Endodermal cell (in vitro differentiated cells): ENCODE measurements at regions not wholly inside any gene's neighbourhood (a gene's known extent, or its start where the extent isn't known, plus 50 kb on each side); places are given as distances from the start of the nearest gene placed in this dataset.

Experiments used
- DNase-seq: peaks from one replicate; pipeline ENCODE4 v3.0.0-alpha.2; 2017
- H3K27ac ChIP-seq: 2 replicates; pipeline ENCODE4 v1.5.1; 2013; ENCODE audit warnings: mild to moderate bottlenecking, low read depth, low read length, moderate library complexity
- H3K27me3 ChIP-seq: 2 replicates; pipeline ENCODE4 v1.6.1; 2013; ENCODE audit warnings: mild to moderate bottlenecking, low read length, moderate library complexity; ENCODE audit not compliant: insufficient read depth, control insufficient read depth, poor library complexity, severe bottlenecking
- H3K36me3 ChIP-seq: 2 replicates; pipeline ENCODE4 v1.7.0; 2013; ENCODE audit warnings: mild to moderate bottlenecking, low read length, moderate library complexity; ENCODE audit not compliant: control insufficient read depth, insufficient read depth
- H3K4me1 ChIP-seq: one replicate; pipeline ENCODE4 v1.7.0; 2013; ENCODE audit warnings: low read length; ENCODE audit not compliant: control insufficient read depth, insufficient read depth
- H3K4me3 ChIP-seq: 2 replicates; pipeline ENCODE4 v1.5.1; 2013; ENCODE audit warnings: mild to moderate bottlenecking, low read length, moderate library complexity
- H3K9ac ChIP-seq: 2 replicates; pipeline ENCODE4 v1.6.1; 2013; ENCODE audit warnings: mild to moderate bottlenecking, low read length, moderate library complexity; ENCODE audit not compliant: poor library complexity, severe bottlenecking; ENCODE audit errors: extremely low read depth
- H3K9me3 ChIP-seq: 2 replicates; pipeline ENCODE4 v1.6.1; 2013; ENCODE audit warnings: mild to moderate bottlenecking, low read length, moderate library complexity; ENCODE audit not compliant: control insufficient read depth
- H3K27ac Mint-ChIP-seq: 2 replicates; pipeline ENCODE4 v1.8.0; 2020; ENCODE audit warnings: mixed read lengths
- H3K27me3 Mint-ChIP-seq: 2 replicates; pipeline ENCODE4 v1.8.0; 2021; ENCODE audit warnings: mild to moderate bottlenecking, mixed read lengths; ENCODE audit not compliant: insufficient read depth
- H3K36me3 Mint-ChIP-seq: 2 replicates; pipeline ENCODE4 v1.8.0; 2020; ENCODE audit warnings: low read depth, mixed read lengths
- H3K4me1 Mint-ChIP-seq: 2 replicates; pipeline ENCODE4 v1.8.0; 2020; ENCODE audit warnings: mixed read lengths
- H3K4me3 Mint-ChIP-seq: 2 replicates; pipeline ENCODE4 v1.8.0; 2020; ENCODE audit warnings: mild to moderate bottlenecking, moderate library complexity, mixed read lengths
- H3K9me3 Mint-ChIP-seq: 2 replicates; pipeline ENCODE4 v1.8.0; 2020; ENCODE audit warnings: mild to moderate bottlenecking, mixed read lengths
- CTCF ChIP-seq: fragments of 200-600 bp; sonication (generic); conservative IDR thresholded peaks from 2 replicates; pipeline ENCODE4 v1.5.0; 2021; ENCODE audit warnings: antibody characterized with exemption, mild to moderate bottlenecking
- WGBS, 2 experiments: methylation state at CpG; one replicate each; pipeline versions ENCODE4 v1.1.5 to v1.1.7; 2013; ENCODE audit warnings: missing lambda C conversion rate in 2 of 2, mixed read lengths in 1 of 2; ENCODE audit not compliant: insufficient coverage in 1 of 2, insufficient read length in 1 of 2; 5-methylcytosine and 5-hydroxymethylcytosine counted together

- Mint-ChIP-seq H3K27me3 (peaks cover 10% of the 10 kb centered on the region), H3K4me3 (no peak overlapping the region), H3K36me3 (no peaks in the 10 kb centered on the region), H3K27ac (no peak overlapping the region), H3K9me3 (no peaks in the 10 kb centered on the region), H3K4me1 (no peaks in the 10 kb centered on the region)
- no peaks in the 10 kb centered on the region for H3K4me1 ChIP-seq
- no peak overlapping the region for H3K9ac ChIP-seq
- H3K27me3 ChIP-seq: no peaks in the 10 kb centered on the region
- H3K4me3 ChIP-seq: no peak overlapping the region
- H3K27ac ChIP-seq: no peak overlapping the region
- no peaks in the 10 kb centered on the region for H3K9me3 ChIP-seq
- 92 to 95% methylated on average over 4 of the region's 4 CpGs for WGBS, 2 experiments
- DNase-seq: no peak
- no peak for TF ChIP-seq CTCF
- no peaks in the 10 kb centered on the region for H3K36me3 ChIP-seq
Measured at GRCh38 chr7:17015598-17016031, 133.8 kb upstream of the AGR3 start.

GRCh38 chr7:17016402-17017010 is 134.7 kb upstream of the AGR3 start:
- no peaks in the 10 kb centered on the region for H3K36me3 ChIP-seq
- H3K4me3 ChIP-seq: no peak overlapping the region
- WGBS, 2 experiments: 89 to 100% methylated on average over 1 to 2 of the region's 2 CpGs
- no peaks in the 10 kb centered on the region for H3K4me1 ChIP-seq
- no peak overlapping the region for H3K9ac ChIP-seq
- no peak overlapping the region for H3K4me3 Mint-ChIP-seq
- peaks cover 10% of the 10 kb centered on the region for H3K27me3 Mint-ChIP-seq
- H3K4me1 Mint-ChIP-seq: no peaks in the 10 kb centered on the region
- DNase-seq: no peak
- H3K9me3 Mint-ChIP-seq: no peaks in the 10 kb centered on the region
- H3K36me3 Mint-ChIP-seq: no peaks in the 10 kb centered on the region
- no peaks in the 10 kb centered on the region for H3K27me3 ChIP-seq
- H3K9me3 ChIP-seq: no peaks in the 10 kb centered on the region
- H3K27ac ChIP-seq: no peak overlapping the region
- H3K27ac Mint-ChIP-seq: no peak overlapping the region
- no peak for TF ChIP-seq CTCF

- Mint-ChIP-seq H3K9me3 (no peaks in the 10 kb centered on the region), H3K4me3 (no peak overlapping the region), H3K36me3 (no peaks in the 10 kb centered on the region), H3K27me3 (no peaks in the 10 kb centered on the region), H3K4me1 (no peaks in the 10 kb centered on the region), H3K27ac (no peak overlapping the region)
- DNase-seq: no peak
- Histone ChIP-seq H3K27me3 (no peaks in the 10 kb centered on the region), H3K4me3 (no peak overlapping the region), H3K9ac (no peak overlapping the region), H3K4me1 (no peaks in the 10 kb centered on the region), H3K27ac (no peak overlapping the region), H3K9me3 (no peaks in the 10 kb centered on the region), H3K36me3 (no peaks in the 10 kb centered on the region)
- no peak for TF ChIP-seq CTCF
- WGBS, 2 experiments: 80% methylated on average over 2 of the region's 2 CpGs; no CpG with 5 or more reads in 1 of the 2 experiments
Measured at GRCh38 chr7:17019106-17019505, 137.3 kb upstream of the AGR3 start.
